Activated CD4-positive, alpha-beta memory T cell treated with anti-CD3 and anti-CD28 coated beads for 36 hours (primary cell): ENCODE measurements at regions not wholly inside any gene's neighbourhood (a gene's known extent, or its start where the extent isn't known, plus 50 kb on each side); places are given as distances from the start of the nearest gene placed in this dataset.

Source experiments
- CTCF ChIA-PET: fragments of 350-600 bp; sonication (Branson Sonifier 250); formaldehyde crosslinking; loops from one replicate; lab custom pipeline; 2021; ENCODE audit warnings: antibody characterized with exemption, inconsistent platforms; lab: Charles Lee
- POLR2A ChIA-PET: fragments of 350-600 bp; sonication (Branson Sonifier 250); formaldehyde crosslinking; loops from one replicate; lab custom pipeline; 2021; ENCODE audit warnings: antibody characterized with exemption; lab: Charles Lee
- DNase-seq: peaks from one replicate; pipeline ENCODE4 v3.0.0-alpha.2; 2020
- H3K27ac Mint-ChIP-seq: one replicate; pipeline ENCODE4 v1.8.0; 2021; ENCODE audit warnings: mixed read lengths
- H3K27me3 Mint-ChIP-seq: one replicate; pipeline ENCODE4 v1.8.0; 2021; ENCODE audit warnings: mixed read lengths
- H3K36me3 Mint-ChIP-seq: one replicate; pipeline ENCODE4 v1.8.0; 2021; ENCODE audit warnings: mixed read lengths
- H3K4me1 Mint-ChIP-seq: one replicate; pipeline ENCODE4 v1.8.0; 2021; ENCODE audit warnings: low read depth, mixed read lengths
- H3K4me3 Mint-ChIP-seq: one replicate; pipeline ENCODE4 v1.8.0; 2021; ENCODE audit warnings: mild to moderate bottlenecking, mixed read lengths
- H3K9me3 Mint-ChIP-seq: one replicate; pipeline ENCODE4 v1.8.0; 2021; ENCODE audit warnings: mixed read lengths
- intact Hi-C: fragments of 100-400 bp; cut with micrococcal nuclease; formaldehyde crosslinking; loops from one replicate; pipeline ENCODE4 v1.15.1; 2023

DNA sequence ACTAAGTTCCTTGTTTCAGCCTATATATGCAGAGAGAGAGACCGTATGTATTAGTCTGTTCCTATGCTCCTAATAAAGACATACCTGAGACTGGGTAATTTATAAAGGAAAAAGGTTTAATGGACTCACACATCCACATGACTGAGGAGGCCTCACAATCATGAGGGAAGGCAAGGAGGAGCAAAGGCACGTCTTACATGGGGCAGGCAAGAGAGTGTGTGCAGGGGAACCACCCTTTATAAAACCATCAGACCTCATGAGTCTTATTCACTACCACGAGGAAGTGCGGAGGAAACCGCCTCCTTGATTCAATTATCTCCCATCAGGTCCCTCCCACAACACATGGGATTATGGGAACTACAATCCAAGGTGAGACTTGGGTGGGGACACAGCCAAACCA is 73.8 kb downstream of the TMEM18 start:
- POLR2A ChIA-PET = no interaction called here

DNA sequence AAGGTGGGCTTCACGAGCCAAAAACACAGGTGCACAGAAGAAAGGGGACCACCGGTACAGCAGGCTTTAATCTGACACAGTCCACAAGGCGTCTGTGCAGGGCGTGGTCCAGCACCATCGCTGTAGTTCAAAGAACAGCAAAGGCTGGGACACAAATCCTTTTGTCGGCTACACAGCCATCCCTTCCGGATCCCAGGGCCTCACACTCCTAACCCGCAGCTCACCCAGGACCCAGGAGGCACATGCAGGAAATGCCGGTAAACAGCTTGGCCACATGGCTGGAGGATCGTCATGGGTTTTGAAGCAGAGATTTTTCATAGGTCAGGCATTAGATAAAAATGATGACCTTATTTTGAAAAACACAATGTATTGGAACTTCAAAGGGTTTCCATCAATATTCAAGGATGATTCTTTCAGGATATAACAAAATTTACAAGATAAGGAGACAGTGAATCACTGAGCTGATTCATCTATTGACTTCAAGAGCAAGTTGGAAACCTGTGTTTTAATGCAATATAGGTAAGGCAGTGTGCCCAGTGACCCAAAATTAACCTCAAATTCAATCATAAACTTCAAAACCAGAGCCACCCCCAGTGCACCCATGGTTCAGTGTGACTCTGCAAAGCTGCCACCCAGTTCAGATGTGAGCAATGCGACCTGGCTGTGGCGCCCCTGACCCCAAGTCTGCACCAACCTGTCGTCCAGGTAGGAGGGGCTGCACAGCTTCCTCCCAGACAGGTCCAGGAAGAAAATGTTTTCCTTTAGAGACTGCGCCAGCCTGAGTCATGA is 74.4 kb downstream of the TMEM18 start:
- Mint-ChIP-seq H3K4me3 (no peak overlapping the region), H3K4me1 (no peaks in the 10 kb centered on the region), H3K27me3 (no peaks in the 10 kb centered on the region), H3K36me3 (no peaks in the 10 kb centered on the region), H3K9me3 (peaks cover 8% of the 10 kb centered on the region), H3K27ac (no peak overlapping the region)
- intact Hi-C loops = no loop called here
- ChIA-PET POLR2A (no interaction called here), CTCF (no interaction called here)
- DNase-seq = peak; percentile 27

More for the DNA sequence above, 73.8 kb downstream of the TMEM18 start:
- no peak for DNase-seq
- Mint-ChIP-seq H3K4me3 (no peak overlapping the region), H3K36me3 (no peaks in the 10 kb centered on the region), H3K27me3 (peaks cover 2% of the 10 kb centered on the region), H3K27ac (no peak overlapping the region), H3K4me1 (no peaks in the 10 kb centered on the region), H3K9me3 (peaks cover 8% of the 10 kb centered on the region)
- intact Hi-C loops = no loop called here
- CTCF ChIA-PET = no interaction called here

DNA sequence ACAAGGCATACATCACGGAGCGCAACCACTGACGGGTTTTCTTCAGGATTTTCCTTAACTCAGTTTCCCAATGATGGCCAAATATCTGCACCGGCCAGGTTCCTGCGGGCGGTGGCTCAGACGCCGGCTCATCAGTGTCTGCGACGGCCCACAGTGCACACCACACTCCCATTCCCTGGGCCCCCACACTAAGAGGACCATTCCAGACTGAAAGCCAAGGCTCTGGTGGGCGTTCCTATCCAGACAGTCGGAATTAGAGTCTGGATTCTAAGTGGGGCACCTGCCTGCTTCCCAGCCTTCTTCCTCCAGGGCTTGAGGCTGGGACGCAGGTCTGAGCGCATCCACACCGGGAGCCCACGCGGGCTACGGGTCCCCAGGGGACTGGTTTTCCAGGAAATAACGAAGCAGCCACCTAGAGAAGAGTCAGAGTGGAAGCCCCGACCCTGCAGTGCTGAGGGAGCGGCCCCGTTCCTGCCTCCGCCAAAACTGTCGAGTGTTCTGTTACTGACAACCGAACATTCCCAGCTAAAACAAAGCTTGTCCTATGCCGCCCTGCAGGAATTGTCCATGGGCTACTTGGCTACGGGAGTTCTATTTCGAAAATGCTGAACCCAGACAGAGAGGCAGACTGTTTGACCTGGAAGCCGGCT is 75.3 kb downstream of the TMEM18 start:
- H3K4me1 Mint-ChIP-seq = no peaks in the 10 kb centered on the region
- H3K4me3 Mint-ChIP-seq = no peak overlapping the region
- ChIA-PET POLR2A (no interaction called here), CTCF (no interaction called here)
- DNase-seq = no peak
- no peaks in the 10 kb centered on the region for H3K36me3 Mint-ChIP-seq
- peaks cover 8% of the 10 kb centered on the region for H3K9me3 Mint-ChIP-seq
- no peak overlapping the region for H3K27ac Mint-ChIP-seq
- no peaks in the 10 kb centered on the region for H3K27me3 Mint-ChIP-seq
- intact Hi-C loops = no loop called here

DNA sequence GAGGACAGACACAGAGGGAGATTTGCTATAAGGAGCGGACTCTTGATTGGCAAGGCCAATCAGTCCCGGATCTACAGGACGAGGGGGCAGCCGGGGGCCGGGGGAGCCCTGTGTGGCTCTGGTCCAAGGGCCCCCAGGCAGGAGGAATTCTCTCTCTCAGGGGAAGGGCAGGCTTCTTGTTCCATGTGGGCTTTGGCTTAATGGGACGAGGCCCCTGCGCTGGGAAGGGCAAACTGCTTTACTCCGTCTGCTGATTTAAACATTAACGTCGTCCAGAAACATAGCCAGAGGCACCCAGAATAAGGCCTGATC is 75.9 kb downstream of the TMEM18 start:
- ChIA-PET CTCF (no interaction called here), POLR2A (no interaction called here)
- Mint-ChIP-seq H3K36me3 (no peaks in the 10 kb centered on the region), H3K4me1 (no peaks in the 10 kb centered on the region), H3K9me3 (peaks cover 8% of the 10 kb centered on the region), H3K27me3 (no peaks in the 10 kb centered on the region), H3K4me3 (no peak overlapping the region), H3K27ac (no peak overlapping the region)
- intact Hi-C loops = no loop called here
- no peak for DNase-seq

DNA sequence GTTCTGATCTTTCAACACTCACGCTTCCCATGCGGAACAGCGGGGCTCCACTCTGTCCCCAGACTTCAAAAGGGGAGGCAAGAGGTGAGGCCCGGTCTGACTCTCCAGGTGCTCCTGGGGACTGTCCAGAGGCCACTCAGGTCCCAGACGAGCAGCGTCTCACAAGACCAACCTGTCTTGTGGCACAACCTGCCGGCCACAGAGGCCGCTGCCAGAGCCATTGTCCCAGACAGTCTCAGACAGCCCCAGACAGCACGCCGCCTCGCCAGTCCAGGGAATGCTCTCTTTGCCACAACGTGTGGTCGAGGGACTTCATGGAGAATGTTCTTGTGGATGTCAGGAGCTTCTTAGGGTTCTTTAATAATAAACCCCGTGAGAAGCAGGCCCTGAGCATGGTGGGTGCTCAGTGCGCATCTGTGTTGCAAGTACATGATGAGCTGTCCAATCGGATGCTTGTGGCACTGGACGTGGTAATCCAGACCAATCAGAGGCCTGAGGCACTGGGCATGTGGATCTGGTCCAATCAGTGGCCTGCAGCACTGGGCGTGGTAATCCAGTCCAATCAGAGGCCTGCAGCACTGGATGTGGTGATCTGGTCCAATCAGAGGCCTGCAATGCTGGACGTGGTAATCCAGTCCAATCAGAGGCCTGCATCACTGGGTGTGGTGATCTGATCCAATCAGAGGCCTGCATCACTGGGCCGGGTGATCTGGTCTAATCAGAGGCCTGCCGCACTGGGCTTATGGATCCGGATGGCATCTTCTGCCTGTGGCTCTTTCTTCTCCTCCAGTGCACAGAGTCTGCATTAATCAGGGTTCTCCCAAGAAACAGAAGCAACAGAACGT is 76.4 kb downstream of the TMEM18 start:
- ChIA-PET CTCF (no interaction called here), POLR2A (no interaction called here)
- intact Hi-C loops = no loop called here
- Mint-ChIP-seq H3K27me3 (no peaks in the 10 kb centered on the region), H3K4me1 (no peaks in the 10 kb centered on the region), H3K36me3 (no peaks in the 10 kb centered on the region), H3K27ac (no peak overlapping the region), H3K4me3 (no peak overlapping the region), H3K9me3 (peaks cover 8% of the 10 kb centered on the region)
- no peak for DNase-seq

DNA sequence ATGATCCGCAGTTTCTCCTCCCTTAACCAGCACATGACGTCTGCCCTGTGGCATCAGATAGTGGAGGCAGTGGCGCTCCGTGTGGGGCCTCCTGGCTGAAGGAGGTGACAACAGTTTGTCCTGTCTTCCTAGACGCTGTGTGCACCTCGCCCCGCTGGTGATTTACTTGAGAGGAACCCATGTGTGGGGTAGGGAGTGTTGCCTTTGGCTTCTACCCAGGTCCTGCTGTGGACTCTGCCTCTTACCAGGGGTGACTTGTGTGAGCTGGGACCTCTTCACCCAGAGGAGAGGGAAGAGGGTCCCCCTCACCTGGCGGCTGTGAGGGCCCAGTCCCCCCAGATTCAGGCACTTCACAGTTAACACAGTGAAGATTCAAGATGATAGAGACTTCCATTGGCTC is 77.6 kb downstream of the TMEM18 start:
- Mint-ChIP-seq H3K4me1 (no peaks in the 10 kb centered on the region), H3K27me3 (no peaks in the 10 kb centered on the region), H3K27ac (no peak overlapping the region), H3K4me3 (no peak overlapping the region), H3K9me3 (peaks cover 8% of the 10 kb centered on the region), H3K36me3 (no peaks in the 10 kb centered on the region)
- CTCF ChIA-PET = no interaction called here
- POLR2A ChIA-PET = no interaction called here
- intact Hi-C loops = no loop called here
- DNase-seq = no peak

DNA sequence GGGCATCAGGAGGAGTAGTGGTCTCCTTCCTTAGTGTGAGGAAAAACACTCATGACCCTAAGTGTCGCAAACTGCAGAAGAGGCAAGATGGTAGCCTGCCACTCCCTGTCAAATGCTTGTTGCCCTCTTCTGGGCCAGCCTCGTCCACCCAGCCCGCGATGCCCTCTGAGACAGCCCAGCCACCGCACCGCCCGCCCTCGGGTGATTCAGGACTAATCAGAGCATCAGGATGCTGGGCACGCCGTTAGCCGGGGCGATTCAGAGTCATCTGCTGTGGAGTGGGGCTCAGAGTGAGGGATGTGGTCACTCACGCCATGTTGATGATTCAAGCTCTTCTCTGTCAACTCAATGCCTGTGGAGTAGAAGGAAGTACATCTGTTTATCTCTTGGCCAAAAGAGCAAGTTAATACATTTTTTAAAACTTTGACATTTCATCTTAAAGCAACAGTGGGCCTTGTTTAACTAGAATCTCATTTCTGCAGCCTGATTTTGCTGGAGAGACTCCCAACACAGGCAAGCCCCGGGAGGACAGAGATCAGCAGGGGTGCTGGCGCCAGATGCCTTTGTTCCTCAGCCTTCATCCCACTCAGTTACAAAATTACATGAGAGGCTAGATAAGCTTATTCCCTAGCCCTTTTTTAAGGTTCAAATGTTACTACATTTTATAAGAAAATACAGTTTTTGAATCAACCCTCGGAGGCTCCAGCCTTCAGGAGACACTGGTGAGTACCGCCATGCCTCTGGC is 79.0 kb downstream of the TMEM18 start:
- Mint-ChIP-seq H3K4me1 (no peaks in the 10 kb centered on the region), H3K9me3 (no peaks in the 10 kb centered on the region), H3K36me3 (no peaks in the 10 kb centered on the region), H3K4me3 (no peak overlapping the region), H3K27ac (no peak overlapping the region), H3K27me3 (no peaks in the 10 kb centered on the region)
- DNase-seq = no peak
- ChIA-PET CTCF (no interaction called here), POLR2A (no interaction called here)
- intact Hi-C loops = no loop called here

DNA sequence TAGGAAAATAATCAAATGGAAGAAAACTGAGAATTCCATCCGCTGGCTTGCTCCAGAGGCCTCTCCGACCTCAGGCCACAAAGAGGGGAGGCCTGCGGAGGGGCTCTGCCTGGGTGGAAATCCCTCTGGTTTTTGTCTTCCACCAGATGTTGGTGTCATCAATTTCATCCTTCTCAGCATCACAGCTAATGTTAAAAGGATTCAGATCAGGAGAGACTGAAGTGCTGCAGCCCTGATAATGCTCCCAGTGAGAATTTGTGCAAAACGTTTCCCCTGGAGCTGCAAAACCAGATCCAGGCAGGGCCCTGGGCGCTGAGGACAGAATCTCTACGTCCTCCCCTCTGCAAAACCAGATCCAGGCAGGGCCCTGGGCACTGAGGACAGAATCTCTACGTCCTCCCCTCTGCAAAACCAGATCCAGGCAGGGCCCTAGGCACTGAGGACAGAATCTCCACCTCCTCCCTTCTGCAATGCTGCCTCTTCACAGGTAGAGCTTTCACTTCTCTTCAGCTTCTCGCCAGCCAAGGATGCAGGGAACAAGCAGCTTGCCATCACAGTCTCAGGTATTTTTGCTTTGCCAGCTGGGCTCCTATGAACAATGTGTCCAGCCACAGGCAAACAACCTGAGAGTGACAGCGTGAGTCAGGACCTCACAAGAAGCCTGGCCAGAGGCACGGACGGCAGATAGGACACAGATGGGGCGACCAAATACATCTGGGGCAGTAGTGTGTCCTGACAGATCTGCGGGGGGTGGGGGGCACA is 81.2 kb downstream of the TMEM18 start:
- H3K27ac Mint-ChIP-seq = no peak overlapping the region
- no peak for DNase-seq
- no peaks in the 10 kb centered on the region for H3K36me3 Mint-ChIP-seq
- no peaks in the 10 kb centered on the region for H3K4me1 Mint-ChIP-seq
- CTCF ChIA-PET = no interaction called here
- intact Hi-C loops = no loop called here
- POLR2A ChIA-PET = no interaction called here
- H3K27me3 Mint-ChIP-seq = peaks cover 2% of the 10 kb centered on the region
- H3K4me3 Mint-ChIP-seq = no peak overlapping the region
- H3K9me3 Mint-ChIP-seq = no peaks in the 10 kb centered on the region

DNA sequence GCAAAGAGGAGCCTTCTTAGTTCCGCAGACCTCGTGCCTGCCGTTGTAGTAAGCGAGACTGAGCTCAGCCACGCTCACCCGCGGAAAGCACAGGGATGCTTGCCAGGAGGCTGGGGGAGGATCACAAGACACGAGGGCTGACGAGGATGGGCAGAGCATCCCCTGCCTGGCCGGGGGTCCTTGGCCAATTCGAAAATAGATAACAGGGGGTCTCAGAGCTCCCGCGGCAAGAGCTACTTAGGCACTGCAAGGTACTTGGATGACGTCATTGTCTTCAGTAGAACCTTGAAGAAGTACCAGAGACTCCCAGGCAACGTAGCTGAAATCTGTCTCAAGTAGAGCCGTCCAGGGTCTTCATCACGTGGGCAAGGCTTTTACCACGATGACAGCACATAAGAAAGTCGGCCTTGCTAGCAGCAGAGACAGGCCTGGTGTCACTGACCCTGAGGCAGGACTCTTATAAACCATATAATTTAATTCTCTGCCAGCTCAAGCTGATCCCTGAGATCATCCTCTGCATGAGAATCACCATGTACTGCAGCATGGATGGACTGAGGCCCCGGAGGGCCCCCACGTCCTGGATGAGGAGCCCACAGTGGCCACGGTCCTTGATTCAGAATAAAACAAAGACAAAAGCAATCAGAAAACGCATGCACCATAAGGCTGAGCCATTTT is 81.9 kb downstream of the TMEM18 start:
- Mint-ChIP-seq H3K9me3 (no peaks in the 10 kb centered on the region), H3K4me3 (no peak overlapping the region), H3K27ac (no peak overlapping the region), H3K4me1 (no peaks in the 10 kb centered on the region), H3K36me3 (no peaks in the 10 kb centered on the region), H3K27me3 (peaks cover 7% of the 10 kb centered on the region)
- ChIA-PET CTCF (no interaction called here), POLR2A (no interaction called here)
- DNase-seq = no peak
- intact Hi-C loops = no loop called here

DNA sequence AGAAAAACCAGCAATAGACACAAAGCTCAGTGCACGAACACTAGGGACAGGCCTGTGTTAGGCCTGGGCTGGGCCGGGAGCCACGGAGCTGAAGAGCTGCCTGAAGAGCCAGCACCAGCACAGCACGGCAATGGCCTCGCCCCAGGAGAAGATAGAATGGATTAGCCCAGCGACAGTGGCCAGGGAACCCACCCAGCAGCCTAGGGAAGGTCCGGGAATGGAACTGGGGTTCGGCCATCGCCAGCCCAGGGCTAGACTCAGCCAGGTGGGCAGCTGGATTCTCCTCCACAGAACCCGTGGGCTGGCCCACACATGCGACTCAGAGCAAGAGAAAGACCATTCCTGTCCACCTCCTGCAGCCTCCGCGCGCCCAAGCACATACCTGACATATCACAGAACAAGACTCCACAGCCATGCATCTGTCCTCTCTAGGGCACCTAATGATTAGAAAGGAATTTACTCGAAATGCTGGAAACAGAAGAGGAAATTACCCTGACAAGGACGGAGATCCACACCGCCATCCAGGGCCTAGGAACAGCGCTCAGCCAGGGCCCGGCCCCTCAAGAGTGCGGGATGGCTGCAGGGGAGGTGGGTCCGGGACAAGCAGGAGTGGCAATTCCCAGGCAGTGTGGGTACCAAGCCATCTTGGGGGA is 82.8 kb downstream of the TMEM18 start:
- no peak overlapping the region for H3K27ac Mint-ChIP-seq
- no peaks in the 10 kb centered on the region for H3K36me3 Mint-ChIP-seq
- no peak for DNase-seq
- intact Hi-C loops = no loop called here
- no peaks in the 10 kb centered on the region for H3K4me1 Mint-ChIP-seq
- ChIA-PET POLR2A (no interaction called here), CTCF (no interaction called here)
- no peaks in the 10 kb centered on the region for H3K9me3 Mint-ChIP-seq
- H3K4me3 Mint-ChIP-seq = no peak overlapping the region
- H3K27me3 Mint-ChIP-seq = peaks cover 7% of the 10 kb centered on the region
